RWPE1 (cell line): ENCODE measurements at regions not wholly inside any gene's neighbourhood (a gene's known extent, or its start where the extent isn't known, plus 50 kb on each side); places are given as distances from the start of the nearest gene placed in this dataset.

Experiments
- CTCF ChIA-PET: fragments of 350-600 bp; sonication (Branson Sonifier 250); formaldehyde crosslinking; extraction: SDS; loops from one replicate; lab custom pipeline; 2021; lab: Yijun Ruan, JAX
- POLR2A ChIA-PET: fragments of 400-600 bp; formaldehyde crosslinking; extraction: SDS; loops from one replicate; lab custom pipeline; 2020; ENCODE audit warnings: antibody characterized with exemption; ENCODE audit not compliant: low non-redundant PET; lab: Yijun Ruan, JAX
- DNase-seq: peaks from one replicate; pipeline ENCODE4 v3.0.0; 2012; ENCODE audit warnings: low spot score
- H3K27ac ChIP-seq: fragments of 450-650 bp; 2 replicates; pipeline ENCODE4 v1.5.1; 2017
- CTCF ChIP-seq: fragments of 450-650 bp; conservative IDR thresholded peaks from 2 replicates; pipeline ENCODE4 v1.5.1; 2017; ENCODE audit warnings: low read depth, mild to moderate bottlenecking

GRCh38 chr18:46360866-46361265 lies 256.7 kb downstream of the HAUS1 start:
- POLR2A ChIA-PET: no interaction called here
- H3K27ac ChIP-seq: 0 out of 2 replicates have a peak overlapping the region, but pooled peaks have one; percentile 20
- no peak for DNase-seq
- no peak for TF ChIP-seq CTCF
- CTCF ChIA-PET: no interaction called here

- no peak for DNase-seq
- no peak overlapping the region for H3K27ac ChIP-seq
- ChIA-PET CTCF (no interaction called here), POLR2A (no interaction called here)
- TF ChIP-seq CTCF: no peak
These were observed 258.3 kb downstream of the HAUS1 start for GRCh38 chr18:46362533-46362932.

- no peak for TF ChIP-seq CTCF
- POLR2A ChIA-PET: no interaction called here
These were observed 259.9 kb downstream of the HAUS1 start for GRCh38 chr18:46364048-46364447.

GRCh38 chr18:46366201-46366600 lies 262.0 kb downstream of the HAUS1 start:
- ChIA-PET POLR2A (no interaction called here), CTCF (no interaction called here)
- no peak for TF ChIP-seq CTCF
- DNase-seq: no peak
- H3K27ac ChIP-seq: no peak overlapping the region

More at GRCh38 chr18:46364048-46364447, 259.9 kb downstream of the HAUS1 start:
- no peak overlapping the region for H3K27ac ChIP-seq
- CTCF ChIA-PET: no interaction called here
- no peak for DNase-seq

- DNase-seq: no peak
- CTCF ChIA-PET: no interaction called here
- POLR2A ChIA-PET: no interaction called here
- no peak overlapping the region for H3K27ac ChIP-seq
- TF ChIP-seq CTCF: no peak
These were observed 262.7 kb downstream of the HAUS1 start for GRCh38 chr18:46366751-46367376.

- DNase-seq: no peak
- no peak overlapping the region for H3K27ac ChIP-seq
- ChIA-PET CTCF (no interaction called here), POLR2A (no interaction called here)
- TF ChIP-seq CTCF: no peak
These were observed 265.1 kb downstream of the HAUS1 start for GRCh38 chr18:46369323-46369722.

GRCh38 chr18:46370898-46371297 lies 266.7 kb downstream of the HAUS1 start:
- no peak for DNase-seq
- no peak for TF ChIP-seq CTCF
- ChIA-PET CTCF (no interaction called here), POLR2A (no interaction called here)
- no peak overlapping the region for H3K27ac ChIP-seq
